Keratinocyte (primary cell): ENCODE measurements at regions not wholly inside any gene's neighbourhood (a gene's known extent, or its start where the extent isn't known, plus 50 kb on each side); places are given as distances from the start of the nearest gene placed in this dataset.

Source experiments
- DNase-seq: peaks from one replicate; pipeline ENCODE4 v3.0.0-alpha.2; 2011; ENCODE audit warnings: low read depth, missing footprints, low spot score
- FAIRE-seq: peaks from 2 replicates; lab custom pipeline; 2011; peaks lifted over from hg19 to GRCh38; lab: Jason Lieb, UNC
- H2AFZ ChIP-seq: 2 replicates; pipeline ENCODE4 v1.6.0; 2012; ENCODE audit warnings: low read length, control low read depth, inconsistent platforms; ENCODE audit not compliant: control insufficient read depth
- H3K27ac ChIP-seq: 2 replicates; pipeline ENCODE4 v1.5.1; 2011; ENCODE audit warnings: low read length; ENCODE audit not compliant: control insufficient read depth, insufficient read depth
- H3K27me3 ChIP-seq: 3 replicates; pipeline ENCODE4 v1.6.0; 2011; ENCODE audit warnings: low read length; ENCODE audit not compliant: control insufficient read depth, insufficient read depth; ENCODE audit errors: extremely low read depth
- H3K36me3 ChIP-seq, 2 experiments: 2 replicates in 1 of 2; 3 replicates in 1 of 2; pipeline ENCODE4 v1.5.1; 2011; ENCODE audit warnings: low read length in 2 of 2, mild to moderate bottlenecking in 1 of 2; ENCODE audit not compliant: control insufficient read depth in 2 of 2, insufficient read depth in 2 of 2; ENCODE audit errors: extremely low read depth in 1 of 2
- H3K4me1 ChIP-seq: 3 replicates; pipeline ENCODE4 v1.5.1; 2011; ENCODE audit warnings: low read length; ENCODE audit not compliant: control insufficient read depth, insufficient read depth; ENCODE audit errors: extremely low read depth
- H3K4me2 ChIP-seq: 3 replicates; pipeline ENCODE4 v1.6.0; 2011; ENCODE audit warnings: low read depth, low read length; ENCODE audit not compliant: control insufficient read depth, insufficient read depth; ENCODE audit errors: extremely low read depth
- H3K4me3 ChIP-seq, 3 experiments: fragments of 200-600 bp in 1 of 3; sonication (generic) in 1 of 3; 2 replicates in 2 of 3; 3 replicates in 1 of 3; pipeline ENCODE4 v1.5.1; 2011 to 2016; ENCODE audit warnings: low read length in 3 of 3, mild to moderate bottlenecking in 3 of 3, control low read depth in 2 of 3, inconsistent platforms in 1 of 3, low read depth in 1 of 3, mixed read lengths in 1 of 3, mixed run types in 1 of 3, moderate library complexity in 1 of 3; ENCODE audit not compliant: control insufficient read depth in 2 of 3, insufficient read depth in 2 of 3; ENCODE audit errors: extremely low read depth in 1 of 3
- H3K79me2 ChIP-seq: 2 replicates; pipeline ENCODE4 v1.6.0; 2012; ENCODE audit warnings: low read length; ENCODE audit not compliant: control insufficient read depth, insufficient read depth
- H3K9ac ChIP-seq: 3 replicates; pipeline ENCODE4 v1.6.0; 2011; ENCODE audit warnings: low read length; ENCODE audit not compliant: control insufficient read depth, insufficient read depth; ENCODE audit errors: extremely low read depth
- H3K9me1 ChIP-seq: 3 replicates; pipeline ENCODE4 v1.6.0; 2011; ENCODE audit warnings: low read length; ENCODE audit not compliant: control insufficient read depth, insufficient read depth; ENCODE audit errors: extremely low read depth
- H3K9me3 ChIP-seq: 2 replicates; pipeline ENCODE4 v1.5.1; 2012; ENCODE audit warnings: low read depth, low read length; ENCODE audit not compliant: control insufficient read depth
- H4K20me1 ChIP-seq: 3 replicates; pipeline ENCODE4 v1.6.0; 2011; ENCODE audit warnings: low read length; ENCODE audit not compliant: control insufficient read depth, insufficient read depth; ENCODE audit errors: extremely low read depth
- EZH2 ChIP-seq: IDR thresholded peaks from one replicate; pipeline ENCODE4 v1.6.1; 2012; ENCODE audit warnings: inconsistent platforms, mild to moderate bottlenecking, low read length, moderate library complexity
- dilution Hi-C: fragments of 300-500 bp; cut with MboI; formaldehyde crosslinking; loops from one replicate; pipeline ENCODE4 v1.7.0; 2020; ENCODE audit warnings: low sequenced_read_pairs; ENCODE audit not compliant: extremely low pct_ligation_motif_present
- TF ChIP-seq, protein P1 (sequence below), 3 experiments: IDR thresholded peaks in 1 of 3; conservative IDR thresholded peaks in 1 of 3; optimal IDR thresholded peaks in 1 of 3; 2 replicates in 2 of 3; 3 replicates in 1 of 3; pipeline versions ENCODE3 to v1.5.1; 2011; ENCODE audit warnings: low read length in 3 of 3, mild to moderate bottlenecking in 3 of 3, moderate library complexity in 2 of 3, control low read depth in 1 of 3, inconsistent platforms in 1 of 3; ENCODE audit not compliant: insufficient read depth in 2 of 3; ENCODE audit errors: extremely low read depth in 1 of 3

DNA sequence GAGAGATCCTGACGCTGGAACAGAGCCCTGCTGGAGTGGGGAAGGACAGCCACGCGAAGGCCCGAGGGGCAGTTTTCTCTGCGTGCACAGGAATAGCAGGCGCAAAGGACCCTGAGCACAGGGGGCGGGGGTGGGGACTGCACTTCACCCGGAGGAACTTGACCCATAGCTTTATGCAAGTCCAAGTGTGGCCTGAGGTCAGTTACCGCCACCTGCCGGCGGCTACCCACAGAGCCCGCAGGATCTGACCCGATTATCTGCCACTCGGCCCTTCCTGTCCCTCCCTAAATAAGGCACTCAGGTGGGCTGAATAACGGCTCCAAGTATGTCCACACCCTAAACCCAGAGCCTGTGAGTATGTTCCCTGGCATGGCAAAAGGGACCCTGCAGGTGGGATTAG lies 65.4 kb upstream of the FCN1 start:
- Histone ChIP-seq H4K20me1 (no peaks in the 10 kb centered on the region), H3K9me3 (peaks cover 3% of the 10 kb centered on the region), H3K27me3 (no peaks in the 10 kb centered on the region), H3K9me1 (no peaks in the 10 kb centered on the region), H3K4me2 (no peak overlapping the region), H3K36me3 (no peaks in the 10 kb centered on the region), H3K9ac (no peak overlapping the region), H3K79me2 (no peaks in the 10 kb centered on the region), H3K4me3 (no peak overlapping the region), H3K4me1 (no peaks in the 10 kb centered on the region), H2AFZ (no peak overlapping the region), H3K27ac (no peak overlapping the region)
- FAIRE-seq (no peak), DNase-seq (no peak)
- dilution Hi-C loops, result no loop called here
- no peak for TF ChIP-seq EZH2
- TF ChIP-seq, protein P1, sequence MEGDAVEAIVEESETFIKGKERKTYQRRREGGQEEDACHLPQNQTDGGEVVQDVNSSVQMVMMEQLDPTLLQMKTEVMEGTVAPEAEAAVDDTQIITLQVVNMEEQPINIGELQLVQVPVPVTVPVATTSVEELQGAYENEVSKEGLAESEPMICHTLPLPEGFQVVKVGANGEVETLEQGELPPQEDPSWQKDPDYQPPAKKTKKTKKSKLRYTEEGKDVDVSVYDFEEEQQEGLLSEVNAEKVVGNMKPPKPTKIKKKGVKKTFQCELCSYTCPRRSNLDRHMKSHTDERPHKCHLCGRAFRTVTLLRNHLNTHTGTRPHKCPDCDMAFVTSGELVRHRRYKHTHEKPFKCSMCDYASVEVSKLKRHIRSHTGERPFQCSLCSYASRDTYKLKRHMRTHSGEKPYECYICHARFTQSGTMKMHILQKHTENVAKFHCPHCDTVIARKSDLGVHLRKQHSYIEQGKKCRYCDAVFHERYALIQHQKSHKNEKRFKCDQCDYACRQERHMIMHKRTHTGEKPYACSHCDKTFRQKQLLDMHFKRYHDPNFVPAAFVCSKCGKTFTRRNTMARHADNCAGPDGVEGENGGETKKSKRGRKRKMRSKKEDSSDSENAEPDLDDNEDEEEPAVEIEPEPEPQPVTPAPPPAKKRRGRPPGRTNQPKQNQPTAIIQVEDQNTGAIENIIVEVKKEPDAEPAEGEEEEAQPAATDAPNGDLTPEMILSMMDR (optimal IDR thresholded peaks at IDR 0.05 in 1 of 3, IDR thresholded peaks at IDR 0.05 in 1 of 3, conservative IDR thresholded peaks at IDR 0.05 in 1 of 3; ENCODE audit: extremely low read depth in 1 of 3, insufficient read depth in 2 of 3, low read length in 3 of 3), result peak in 2 of 3 experiments; percentile 7 to 35

DNA sequence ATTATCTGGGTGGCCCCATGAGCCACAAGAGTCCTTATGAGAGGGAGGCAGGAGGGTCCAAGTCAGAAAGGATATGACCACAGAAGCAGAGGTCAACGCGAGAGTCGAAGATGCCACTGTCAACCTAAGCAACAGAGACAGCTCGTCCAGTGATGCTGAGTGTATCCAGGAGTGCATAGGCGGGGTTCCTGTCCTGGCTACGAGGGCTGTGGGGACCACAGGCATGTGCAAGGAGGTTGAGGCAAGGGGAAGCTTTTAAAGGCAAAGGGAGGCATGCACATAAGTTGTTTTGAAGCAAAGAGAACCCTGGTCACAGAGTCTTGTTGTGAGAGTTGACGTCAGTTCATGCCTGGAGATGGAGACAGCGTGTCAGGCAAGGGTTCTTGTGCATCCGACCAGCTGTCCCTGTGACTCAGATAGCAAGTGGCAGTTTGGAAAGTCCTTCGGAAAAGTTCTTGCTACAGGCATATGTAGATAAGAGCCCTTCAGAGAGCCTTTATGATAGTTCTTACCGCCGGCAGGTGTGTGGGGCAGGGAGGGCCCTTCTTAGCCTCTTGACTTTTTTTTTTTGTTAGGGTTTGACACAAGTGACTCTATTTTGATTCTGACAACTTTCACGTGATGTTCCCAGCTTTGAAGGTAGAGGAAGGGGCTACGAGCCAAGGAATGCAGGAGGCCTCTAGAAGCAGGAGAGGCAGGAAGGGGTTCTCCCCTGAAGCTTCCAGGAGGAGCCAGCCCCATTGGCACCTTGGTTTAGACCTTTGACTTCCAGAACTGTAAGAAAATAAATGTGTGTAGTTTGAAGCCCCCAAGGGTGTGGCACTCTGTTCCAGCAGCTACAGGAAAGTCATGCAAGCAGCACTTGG lies 66.0 kb upstream of the FCN1 start:
- dilution Hi-C loops, result no loop called here
- H3K9ac ChIP-seq, result no peak overlapping the region
- H4K20me1 ChIP-seq, result no peaks in the 10 kb centered on the region
- H2AFZ ChIP-seq, result no peak overlapping the region
- no peaks in the 10 kb centered on the region for H3K27me3 ChIP-seq
- H3K9me3 ChIP-seq, result peaks cover 3% of the 10 kb centered on the region
- H3K4me3 ChIP-seq, result no peak overlapping the region
- H3K4me2 ChIP-seq, result no peak overlapping the region
- H3K4me1 ChIP-seq, result no peaks in the 10 kb centered on the region
- DNase-seq, result no peak
- H3K27ac ChIP-seq, result no peak overlapping the region
- FAIRE-seq, result no peak
- no peaks in the 10 kb centered on the region for H3K79me2 ChIP-seq
- H3K36me3 ChIP-seq, result no peaks in the 10 kb centered on the region
- no peaks in the 10 kb centered on the region for H3K9me1 ChIP-seq
- TF ChIP-seq, protein P1 (optimal IDR thresholded peaks at IDR 0.05 in 1 of 3, IDR thresholded peaks at IDR 0.05 in 1 of 3, conservative IDR thresholded peaks at IDR 0.05 in 1 of 3; ENCODE audit: extremely low read depth in 1 of 3, insufficient read depth in 2 of 3, low read length in 3 of 3), result no peak
- no peak for TF ChIP-seq EZH2
